HG02840 (cell line): ENCODE measurements at regions not wholly inside any gene's neighbourhood (a gene's known extent, or its start where the extent isn't known, plus 50 kb on each side); places are given as distances from the start of the nearest gene placed in this dataset.

Experiments
- ATAC-seq: cut with Tn5 transposase; IDR thresholded peaks from one replicate; pipeline ENCODE4 v1.9.1; 2021; ENCODE audit warnings: mild to moderate bottlenecking, moderate library complexity, moderate number of reproducible peaks; ENCODE audit not compliant: unreplicated experiment, low FRiP score

- ATAC-seq, result no peak
Measured at GRCh38 chr15:95407534-95407933, 923.0 kb upstream of the NR2F2 start.

- no peak for ATAC-seq
Measured at GRCh38 chr15:95409211-95409610, 921.3 kb upstream of the NR2F2 start.

GRCh38 chr15:95409626-95410310 lies 920.7 kb upstream of the NR2F2 start:
- no peak for ATAC-seq

GRCh38 chr15:95410757-95411156 lies 919.7 kb upstream of the NR2F2 start:
- no peak for ATAC-seq

- no peak for ATAC-seq
Measured at GRCh38 chr15:95416576-95416975, 913.9 kb upstream of the NR2F2 start.

- ATAC-seq, result no peak
Measured at GRCh38 chr15:95417761-95418160, 912.7 kb upstream of the NR2F2 start.

GRCh38 chr15:95422255-95422654 lies 908.2 kb upstream of the NR2F2 start:
- ATAC-seq, result no peak

- ATAC-seq, result no peak
Measured at GRCh38 chr15:95425859-95426258, 904.6 kb upstream of the NR2F2 start.

- no peak for ATAC-seq
Measured at GRCh38 chr15:95429345-95429744, 901.2 kb upstream of the NR2F2 start.

GRCh38 chr15:95431518-95431917 lies 899.0 kb upstream of the NR2F2 start:
- ATAC-seq, result no peak

- ATAC-seq, result no peak
Measured at GRCh38 chr15:95432878-95433405, 897.6 kb upstream of the NR2F2 start.

GRCh38 chr15:95439922-95440376 lies 890.6 kb upstream of the NR2F2 start:
- no peak for ATAC-seq

GRCh38 chr15:95440712-95441111 lies 889.8 kb upstream of the NR2F2 start:
- ATAC-seq, result no peak

GRCh38 chr15:95442107-95442719 lies 888.3 kb upstream of the NR2F2 start:
- no peak for ATAC-seq

- ATAC-seq, result no peak
Measured at GRCh38 chr15:95444860-95445259, 885.6 kb upstream of the NR2F2 start.

GRCh38 chr15:95446854-95447253 lies 883.6 kb upstream of the NR2F2 start:
- no peak for ATAC-seq

GRCh38 chr15:95447486-95447885 lies 883.0 kb upstream of the NR2F2 start:
- ATAC-seq, result no peak

GRCh38 chr15:95448531-95449229 lies 881.8 kb upstream of the NR2F2 start:
- no peak for ATAC-seq

GRCh38 chr15:95449230-95449628 lies 881.3 kb upstream of the NR2F2 start:
- ATAC-seq, result no peak

- ATAC-seq, result no peak
Measured at GRCh38 chr15:95450413-95450812, 880.1 kb upstream of the NR2F2 start.

GRCh38 chr15:95451938-95452337 lies 878.6 kb upstream of the NR2F2 start:
- ATAC-seq, result no peak
